Ishikawa (cell line): ENCODE measurements at regions not wholly inside any gene's neighbourhood (a gene's known extent, or its start where the extent isn't known, plus 50 kb on each side); places are given as distances from the start of the nearest gene placed in this dataset.

Experiments
- CEBPB ChIP-seq: IDR thresholded peaks from 2 replicates; pipeline ENCODE4 v1.6.1; 2012
- CREB1 ChIP-seq: IDR thresholded peaks from 2 replicates; pipeline ENCODE4 v1.6.1; 2012; ENCODE audit warnings: low read depth
- EGR1 ChIP-seq: IDR thresholded peaks from 2 replicates; pipeline ENCODE4 v1.6.1; 2012
- EP300 ChIP-seq: IDR thresholded peaks from 2 replicates; pipeline ENCODE4 v1.6.1; 2012; ENCODE audit warnings: borderline replicate concordance
- FOXM1 ChIP-seq: IDR thresholded peaks from 2 replicates; pipeline ENCODE4 v1.6.1; 2012; ENCODE audit warnings: low read depth, borderline replicate concordance
- MAX ChIP-seq: IDR thresholded peaks from 2 replicates; pipeline ENCODE4 v1.6.1; 2012
- NFIC ChIP-seq: IDR thresholded peaks from 2 replicates; pipeline ENCODE4 v1.6.1; 2012
- RAD21 ChIP-seq: IDR thresholded peaks from 2 replicates; pipeline ENCODE4 v1.6.1; 2012; ENCODE audit warnings: low read depth
- REST ChIP-seq: IDR thresholded peaks from 2 replicates; pipeline ENCODE4 v1.6.1; 2012; ENCODE audit warnings: low read depth, mild to moderate bottlenecking
- TAF1 ChIP-seq: IDR thresholded peaks from 2 replicates; pipeline ENCODE4 v1.6.1; 2012; ENCODE audit warnings: low read depth, mild to moderate bottlenecking
- TCF12 ChIP-seq: IDR thresholded peaks from 2 replicates; pipeline ENCODE4 v1.6.1; 2012; ENCODE audit warnings: low read depth
- TEAD4 ChIP-seq: IDR thresholded peaks from 2 replicates; pipeline ENCODE4 v1.6.1; 2012
- USF1 ChIP-seq: IDR thresholded peaks from 2 replicates; pipeline ENCODE4 v1.6.1; 2012
- YY1 ChIP-seq: IDR thresholded peaks from 2 replicates; pipeline ENCODE4 v1.6.1; 2012; ENCODE audit warnings: low read depth
- ZBTB7A ChIP-seq: IDR thresholded peaks from 2 replicates; pipeline ENCODE4 v1.6.1; 2012; ENCODE audit warnings: low read depth

DNA sequence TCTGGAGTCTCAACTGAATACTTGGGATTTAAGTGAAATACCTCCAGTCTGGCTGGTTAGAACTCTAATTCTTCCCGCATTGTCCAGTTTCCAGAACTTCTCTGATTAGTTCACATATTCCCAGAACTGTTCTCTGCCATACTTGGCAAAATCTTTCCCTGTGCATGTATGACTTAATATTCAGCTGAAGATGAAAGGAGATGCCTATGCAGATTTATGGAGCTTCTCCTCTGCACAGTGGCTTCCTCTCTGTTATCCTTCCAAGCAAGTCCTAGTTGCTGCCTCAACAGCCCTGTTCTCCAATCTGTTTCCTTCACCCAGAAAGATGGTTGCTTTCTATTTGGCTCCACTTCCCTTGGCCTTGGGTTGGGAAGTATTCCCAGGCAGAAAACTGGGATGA is 155.4 kb upstream of the GATA6 start:
- TF ChIP-seq RAD21 (no peak), EP300 (no peak), TCF12 (no peak), FOXM1 (no peak), ZBTB7A (no peak), TEAD4 (no peak), NFIC (no peak), TAF1 (no peak), MAX (no peak), USF1 (no peak), CREB1 (no peak), CEBPB (no peak), YY1 (no peak), EGR1 (no peak), REST (no peak)

DNA sequence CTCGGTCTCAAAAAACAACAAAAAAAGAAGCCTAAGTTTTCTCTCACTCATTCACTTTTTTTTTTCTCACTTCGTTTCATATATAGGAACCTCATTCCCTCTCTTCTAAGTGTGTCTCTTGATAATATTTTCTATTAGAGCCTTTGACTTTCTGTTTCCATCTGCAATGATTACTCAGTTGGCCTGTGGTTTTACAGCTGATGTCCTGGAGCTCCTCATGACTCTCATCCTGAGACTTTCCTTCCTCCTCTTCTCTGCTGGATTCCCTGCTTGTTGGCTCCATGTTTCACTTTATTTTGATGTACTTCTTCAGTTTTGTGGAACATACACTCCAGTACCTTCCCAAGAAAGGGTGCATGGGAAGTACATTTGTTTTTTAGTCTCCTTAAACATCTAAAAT is 154.2 kb upstream of the GATA6 start:
- no peak for TF ChIP-seq RAD21
- TF ChIP-seq TAF1: no peak
- no peak for TF ChIP-seq ZBTB7A
- TF ChIP-seq CREB1: no peak
- no peak for TF ChIP-seq YY1
- no peak for TF ChIP-seq EP300
- TF ChIP-seq CEBPB: no peak
- TF ChIP-seq REST: no peak
- TF ChIP-seq USF1: no peak
- TF ChIP-seq TEAD4: no peak
- no peak for TF ChIP-seq TCF12
- TF ChIP-seq MAX: no peak
- TF ChIP-seq NFIC: no peak
- no peak for TF ChIP-seq EGR1
- no peak for TF ChIP-seq FOXM1

DNA sequence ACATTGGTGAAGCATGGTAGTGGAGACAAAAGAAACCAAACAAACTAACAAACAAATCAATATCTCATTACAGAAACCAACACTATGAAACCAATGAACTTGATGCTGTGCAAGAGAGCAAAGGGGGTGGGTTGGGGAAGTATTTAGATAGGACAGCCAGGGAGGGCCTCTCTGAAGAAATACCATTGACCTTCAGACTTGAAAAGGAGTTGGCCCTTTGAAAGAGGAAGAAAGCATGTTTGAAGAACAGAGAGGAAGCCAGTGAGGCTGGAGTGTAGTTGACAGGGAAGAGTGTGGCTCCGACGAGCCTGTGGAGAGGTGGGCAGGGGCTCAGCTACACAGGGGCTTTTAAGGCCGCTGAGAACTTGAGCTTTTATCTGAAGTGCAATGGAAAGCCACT is 151.0 kb upstream of the GATA6 start:
- TF ChIP-seq TEAD4 (no peak), EGR1 (no peak), TCF12 (no peak), YY1 (no peak), CEBPB (no peak), ZBTB7A (no peak), NFIC (no peak), REST (no peak), CREB1 (no peak)

- no peak for TF ChIP-seq TCF12
- TF ChIP-seq TEAD4: no peak
- no peak for TF ChIP-seq CREB1
- TF ChIP-seq RAD21: no peak
- TF ChIP-seq EGR1: no peak
- TF ChIP-seq ZBTB7A: no peak
- no peak for TF ChIP-seq EP300
- no peak for TF ChIP-seq REST
- TF ChIP-seq USF1: no peak
- no peak for TF ChIP-seq MAX
- TF ChIP-seq CEBPB: no peak
- no peak for TF ChIP-seq TAF1
- no peak for TF ChIP-seq NFIC
- TF ChIP-seq FOXM1: no peak
- no peak for TF ChIP-seq YY1
Measured at GRCh38 chr18:22019193-22019592, 150.2 kb upstream of the GATA6 start.
